SHP77 (cell line): ENCODE measurements at regions not wholly inside any gene's neighbourhood (a gene's known extent, or its start where the extent isn't known, plus 50 kb on each side); places are given as distances from the start of the nearest gene placed in this dataset.

Experiments used
- DNase-seq, 2 experiments: peaks; one replicate each; lab custom pipeline; 2025; lab: John Stamatoyannopoulos, UW

DNA sequence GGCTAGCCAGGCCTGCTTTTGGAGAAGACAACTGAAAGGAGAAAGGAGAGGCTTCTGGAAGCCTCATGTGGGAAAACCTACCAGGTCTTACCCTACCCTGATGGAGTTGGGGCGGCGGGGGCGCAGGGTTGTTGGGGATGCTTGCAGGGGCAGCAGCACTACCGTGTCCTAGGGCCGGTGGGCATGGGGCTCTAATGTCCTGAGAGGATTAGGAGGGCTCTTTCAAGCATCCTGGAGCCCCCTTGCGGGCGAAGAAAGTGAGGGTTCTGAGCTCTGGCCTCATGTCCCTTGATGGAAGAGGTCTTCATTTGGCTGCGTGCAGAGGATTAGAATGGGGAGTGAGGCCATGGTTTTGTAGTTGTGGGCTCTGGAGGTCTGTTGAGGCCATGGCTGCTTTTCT, 86.9 kb upstream of the PITX1 start:
- DNase-seq: no peak

DNA sequence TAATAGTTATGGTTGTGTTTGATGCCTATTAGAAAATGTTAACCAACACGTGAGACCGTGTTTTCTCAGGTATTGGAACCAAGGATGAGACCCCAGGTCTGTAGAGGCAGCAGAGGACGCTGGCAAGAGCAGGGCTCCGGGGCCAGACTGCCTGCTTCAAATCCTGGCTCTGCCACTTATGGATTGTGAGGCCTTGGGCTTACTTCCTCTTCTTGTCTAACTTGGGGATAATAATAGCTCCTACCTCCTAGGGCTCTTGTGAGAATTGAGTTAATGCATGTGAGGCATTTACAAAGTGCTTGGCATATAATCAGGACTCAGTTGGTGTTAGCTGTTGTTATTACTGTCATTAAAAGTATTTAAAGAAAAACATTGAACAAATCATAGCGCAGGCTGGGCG, 85.5 kb upstream of the PITX1 start:
- DNase-seq: no peak

DNA sequence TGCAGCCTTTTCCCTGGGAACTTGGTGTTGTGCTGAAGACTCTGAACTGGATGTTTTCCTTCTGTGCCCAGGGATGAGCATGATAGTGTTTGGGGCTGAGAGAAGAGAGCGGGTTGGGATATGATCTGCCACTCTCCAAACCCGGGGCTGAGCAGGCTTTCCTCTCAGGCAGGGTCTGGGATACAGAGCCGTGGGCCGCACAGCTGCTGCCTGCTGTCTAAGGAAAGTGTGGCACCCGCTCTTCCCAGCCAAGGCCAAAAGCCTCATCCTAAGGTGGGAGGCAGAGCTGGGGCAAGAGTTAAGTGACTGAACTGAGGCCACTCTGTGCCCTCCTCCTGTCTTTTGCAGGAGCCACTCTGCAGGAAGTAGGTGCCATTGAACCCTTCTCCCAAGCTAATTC, 83.6 kb upstream of the PITX1 start:
- DNase-seq: no peak

DNA sequence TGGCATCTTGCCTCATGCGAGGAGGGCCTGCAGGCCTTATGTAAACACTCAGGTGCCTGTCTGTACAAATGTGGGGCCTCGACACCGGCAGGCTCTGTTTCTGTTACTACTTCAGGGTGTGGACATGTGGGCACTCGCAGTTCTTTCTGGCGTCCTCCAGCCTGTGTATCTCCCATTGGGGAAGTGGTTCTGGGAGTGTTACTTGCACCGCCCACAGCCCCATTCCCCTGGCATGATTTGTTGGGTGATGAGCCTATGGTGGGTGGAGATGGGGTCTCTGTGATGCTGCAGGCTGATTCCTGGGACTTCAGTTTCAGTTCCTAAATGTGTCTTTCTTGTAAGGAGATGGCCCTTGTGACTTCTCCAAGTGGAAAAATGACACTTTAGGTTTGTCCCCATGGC, 82.1 kb upstream of the PITX1 start:
- DNase-seq: peak; percentile 23 to 33

DNA sequence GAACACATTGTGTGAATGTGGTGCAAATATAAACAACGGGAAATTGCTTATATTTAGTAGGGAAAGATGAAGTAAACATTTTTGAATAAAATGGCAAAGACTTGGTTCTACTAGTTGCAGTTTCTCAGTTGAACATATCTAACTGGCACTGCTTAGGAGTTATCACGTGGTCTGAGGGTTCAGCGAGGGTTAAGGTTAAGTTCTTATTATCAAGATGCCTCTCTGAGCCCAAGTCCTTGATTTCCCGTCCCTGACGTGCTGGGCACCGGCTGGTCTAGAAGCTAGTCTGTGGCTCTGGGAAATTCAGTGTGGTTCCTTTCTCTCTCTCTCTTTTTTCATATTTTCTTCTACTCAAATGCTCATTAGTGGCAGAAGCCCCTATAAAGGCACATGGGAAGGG, 81.6 kb upstream of the PITX1 start:
- no peak for DNase-seq

DNA sequence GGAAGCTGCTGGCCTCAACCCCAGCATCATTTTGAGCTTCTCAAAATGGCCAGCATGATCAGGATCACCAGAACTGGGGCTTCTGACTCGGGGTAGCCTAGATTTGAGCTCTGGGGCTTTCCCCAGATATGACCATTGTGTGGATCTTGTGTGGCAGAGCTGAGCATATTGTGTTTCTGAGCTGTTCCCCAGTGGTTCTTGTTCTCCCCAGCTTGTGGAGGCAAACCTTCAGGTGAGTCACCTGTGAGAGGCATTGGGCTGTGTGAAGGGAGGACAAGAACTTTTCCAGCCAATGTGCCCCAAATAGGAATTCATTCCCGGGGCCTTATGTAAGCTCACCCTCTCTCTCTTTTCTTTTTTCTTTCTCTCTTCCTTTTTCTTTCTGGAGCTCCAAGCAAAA, 80.7 kb upstream of the PITX1 start:
- DNase-seq: no peak

DNA sequence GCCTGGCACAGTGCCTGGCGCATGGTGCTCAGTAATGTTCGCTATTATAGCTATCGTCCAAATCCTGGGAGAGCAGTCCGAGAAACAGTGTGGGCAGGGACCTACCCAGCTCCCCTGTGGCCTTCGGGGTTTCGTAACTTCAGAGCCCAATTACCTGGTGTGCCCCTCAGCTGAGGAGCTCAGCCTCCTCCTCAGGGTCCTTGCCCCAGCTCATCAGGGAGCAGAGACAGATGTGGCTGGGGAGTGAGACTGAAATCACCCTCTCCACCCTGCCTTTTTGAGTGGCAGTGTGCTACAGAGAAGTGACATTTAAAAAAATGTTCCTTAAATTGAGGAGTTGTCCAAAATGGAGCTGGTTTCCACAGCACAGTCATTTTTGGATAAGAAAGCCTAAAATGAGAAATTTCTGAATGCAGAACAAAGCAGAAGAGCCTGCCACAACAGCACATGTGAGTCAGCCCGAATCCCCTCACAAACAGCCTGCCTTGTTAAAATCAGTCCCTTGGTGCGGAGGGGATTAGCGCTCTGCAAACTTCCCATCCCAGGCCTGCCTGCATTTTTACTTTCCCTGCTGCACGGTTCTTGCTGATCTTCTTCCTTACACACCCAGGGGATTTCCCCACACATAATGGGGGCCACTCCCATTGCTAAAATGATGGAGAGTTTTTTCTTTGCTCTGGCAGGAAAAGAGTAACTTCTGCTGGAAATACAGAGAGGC, 78.1 kb upstream of the PITX1 start:
- DNase-seq: no peak

DNA sequence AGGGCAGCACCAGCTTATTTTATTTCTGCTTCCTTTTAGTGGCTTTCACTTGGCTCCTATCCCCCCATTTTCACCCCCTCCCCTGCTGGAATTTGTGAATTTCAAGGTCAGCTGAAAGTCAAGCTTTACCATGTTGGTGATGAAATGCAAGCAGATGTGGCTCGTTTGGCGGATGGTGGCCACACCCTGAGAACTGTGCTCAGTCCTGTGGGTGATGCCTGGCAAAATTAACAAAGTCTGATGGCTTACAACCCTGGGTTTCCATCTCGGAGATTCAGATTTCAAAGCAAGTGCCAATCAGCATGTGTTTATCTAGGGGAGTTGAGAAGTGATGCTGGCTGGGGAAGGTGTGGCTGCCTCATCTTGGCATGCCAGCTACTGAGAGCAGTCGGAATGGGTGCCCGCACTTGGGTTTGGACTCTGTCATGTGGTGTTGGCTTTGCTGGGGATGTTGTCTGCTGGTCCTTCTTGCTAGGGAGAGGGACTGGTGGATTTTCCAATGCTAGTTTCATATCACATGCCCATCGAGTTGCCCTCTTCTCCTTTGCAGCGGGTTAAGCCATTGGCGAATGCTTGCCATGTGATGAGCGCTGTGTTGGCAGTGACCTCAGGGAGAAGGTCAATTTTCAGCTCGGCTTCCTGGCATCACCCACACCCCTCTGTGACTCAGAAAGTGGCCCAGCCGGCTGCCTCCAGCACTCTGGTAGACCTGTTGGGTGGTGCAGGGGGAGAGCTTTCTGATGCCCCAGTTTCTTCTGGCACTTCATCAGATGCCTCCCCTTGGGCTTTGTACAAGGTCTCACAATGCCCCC, 77.0 kb upstream of the PITX1 start:
- no peak for DNase-seq

DNA sequence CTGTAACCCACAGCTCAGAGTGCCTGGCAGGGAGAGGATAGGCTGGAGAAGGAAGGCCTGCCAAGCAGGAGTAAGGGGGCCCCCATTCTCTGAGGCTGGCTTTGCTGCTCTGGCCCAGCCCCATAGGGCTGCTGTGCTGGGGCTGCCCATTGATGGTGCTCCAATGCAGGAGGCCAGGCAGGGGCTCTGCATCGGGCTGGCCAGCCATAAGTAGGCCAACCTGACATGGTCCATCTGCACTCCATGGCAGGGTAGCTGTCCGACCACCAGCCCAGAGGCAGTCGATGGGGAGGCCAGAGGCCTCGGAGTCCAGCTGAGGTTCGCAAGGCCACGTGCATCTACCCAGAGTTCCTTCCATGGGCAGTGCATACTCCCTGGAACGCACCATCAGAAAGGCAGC, 75.0 kb upstream of the PITX1 start:
- DNase-seq: no peak

DNA sequence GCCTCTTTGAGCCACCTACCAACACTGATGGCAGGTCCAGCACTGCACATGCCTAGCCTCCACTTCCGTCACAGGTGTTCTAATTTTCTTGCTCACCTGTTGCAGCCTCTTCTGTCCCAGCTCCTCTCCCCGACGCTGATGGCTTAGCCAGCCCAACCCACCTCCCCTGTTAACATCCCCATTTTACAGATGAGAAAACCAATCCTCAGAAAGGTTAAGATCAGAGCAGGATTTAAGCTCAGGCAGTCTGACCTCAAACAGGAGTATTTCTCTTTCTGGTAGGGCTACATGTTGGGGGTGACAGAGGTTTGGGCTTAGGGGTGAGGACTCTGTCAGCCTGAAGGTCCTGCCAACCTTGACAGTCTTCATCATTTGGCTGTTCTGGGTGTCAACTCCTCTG, 74.5 kb upstream of the PITX1 start:
- no peak for DNase-seq

DNA sequence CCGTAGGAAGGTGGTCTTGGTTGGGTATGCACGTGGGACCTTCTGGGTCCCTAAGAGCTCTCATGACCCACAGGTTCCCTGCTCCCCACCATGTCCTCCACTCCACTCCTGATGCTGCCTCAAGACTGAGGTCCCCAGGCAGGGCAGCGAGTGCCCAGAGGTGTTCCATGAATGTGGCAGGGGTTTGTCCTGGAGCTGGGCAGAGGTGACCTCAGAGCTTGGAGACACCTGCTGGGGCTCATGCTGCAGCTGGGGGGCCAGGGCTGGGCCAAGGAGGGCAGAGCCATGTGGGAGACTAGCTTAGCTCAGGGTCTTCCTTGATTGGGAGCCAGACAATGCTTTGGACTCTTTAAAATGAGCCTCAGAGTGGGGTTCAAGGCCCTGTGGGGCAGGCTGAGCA, 74.0 kb upstream of the PITX1 start:
- no peak for DNase-seq

DNA sequence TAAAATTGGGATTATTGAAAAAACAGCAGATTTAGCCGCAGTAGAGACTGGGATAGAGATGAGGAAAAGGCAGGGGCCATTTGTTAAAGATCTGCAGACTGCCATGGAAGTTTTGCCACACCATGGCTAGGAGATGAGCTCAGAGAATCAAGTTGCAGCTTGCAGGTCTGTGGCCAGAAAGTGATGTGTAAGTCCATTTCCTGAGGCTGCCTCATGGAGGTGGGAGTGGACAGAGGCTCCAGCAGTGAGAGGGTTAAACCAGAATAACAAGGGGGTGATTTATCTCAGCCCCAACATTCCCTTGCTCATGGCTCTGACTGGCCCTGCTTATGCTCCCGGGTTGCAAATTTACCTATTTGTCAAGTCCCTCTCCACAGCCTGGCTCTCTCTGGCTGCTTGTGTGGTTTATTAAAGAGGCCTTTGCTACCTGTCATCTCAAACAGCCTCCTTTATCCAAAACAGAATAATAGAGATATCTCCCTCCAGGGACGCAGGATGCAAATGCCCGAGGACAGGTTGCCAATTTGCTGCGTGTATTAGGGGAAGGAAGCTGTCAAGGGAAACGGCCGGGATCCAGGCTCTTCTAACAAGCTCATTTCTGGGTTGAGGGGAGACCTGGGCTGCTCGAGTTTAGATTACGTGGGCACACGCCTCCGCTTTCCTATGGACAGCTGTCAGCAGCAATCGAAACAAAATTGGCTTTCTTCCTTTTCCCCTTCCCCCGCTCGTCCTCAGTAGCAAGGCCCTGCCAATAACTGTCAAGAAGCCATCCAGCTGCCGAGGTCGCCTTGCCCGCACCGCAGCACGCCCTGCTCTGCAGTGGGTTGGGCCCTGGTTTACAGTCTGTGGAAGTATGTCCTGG, 72.8 kb upstream of the PITX1 start:
- no peak for DNase-seq

DNA sequence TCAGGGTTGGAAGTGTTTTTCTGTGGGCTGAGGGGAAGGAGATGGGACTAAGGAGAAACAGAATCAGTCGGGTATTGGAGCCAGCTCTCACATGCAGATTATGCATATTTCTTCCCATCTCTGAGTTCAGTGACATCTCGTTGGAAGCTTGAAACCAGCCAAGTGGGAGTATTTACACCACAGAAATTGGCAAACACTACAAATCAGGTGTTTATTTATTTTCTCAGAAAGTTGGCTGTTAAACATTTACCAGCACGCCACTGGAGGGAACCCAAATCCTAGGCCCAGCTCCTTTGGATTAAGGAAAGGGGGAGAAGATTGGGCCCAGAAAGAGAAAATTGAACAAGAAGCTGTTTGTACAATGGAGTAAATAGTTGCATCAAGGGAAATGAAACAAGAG, 72.1 kb upstream of the PITX1 start:
- no peak for DNase-seq

DNA sequence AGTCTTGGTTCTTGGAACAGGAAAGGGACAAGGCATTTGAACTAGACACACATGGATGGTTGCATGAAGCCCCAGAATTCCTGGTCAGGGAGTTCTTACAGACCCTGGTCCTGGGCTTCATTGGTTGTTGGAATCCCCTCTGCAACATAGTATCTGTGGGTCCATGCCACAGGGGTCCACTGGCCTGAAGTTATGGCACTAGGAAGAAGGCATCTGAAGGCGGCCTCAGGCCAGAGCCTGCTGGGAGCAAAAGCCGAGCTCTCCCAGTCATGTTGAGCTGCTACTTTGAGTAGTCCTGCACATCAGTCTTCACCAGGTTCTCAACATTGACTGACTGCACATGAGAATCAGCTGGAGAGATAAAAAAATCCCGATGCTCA, 71.1 kb upstream of the PITX1 start:
- DNase-seq: no peak

DNA sequence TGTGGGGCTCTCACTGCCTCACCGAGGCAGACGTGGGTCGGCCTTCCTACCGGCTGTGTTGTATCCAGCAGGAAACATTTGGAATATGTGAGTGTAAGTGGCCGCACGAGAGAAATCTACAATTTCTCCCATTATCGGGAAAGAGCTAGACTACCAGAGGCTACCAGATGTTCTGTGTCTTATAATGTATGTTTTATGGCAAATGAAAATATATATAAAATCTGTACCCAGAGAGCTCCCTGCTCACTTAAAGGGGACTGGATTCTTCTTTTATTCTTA, 69.5 kb upstream of the PITX1 start:
- DNase-seq: no peak

DNA sequence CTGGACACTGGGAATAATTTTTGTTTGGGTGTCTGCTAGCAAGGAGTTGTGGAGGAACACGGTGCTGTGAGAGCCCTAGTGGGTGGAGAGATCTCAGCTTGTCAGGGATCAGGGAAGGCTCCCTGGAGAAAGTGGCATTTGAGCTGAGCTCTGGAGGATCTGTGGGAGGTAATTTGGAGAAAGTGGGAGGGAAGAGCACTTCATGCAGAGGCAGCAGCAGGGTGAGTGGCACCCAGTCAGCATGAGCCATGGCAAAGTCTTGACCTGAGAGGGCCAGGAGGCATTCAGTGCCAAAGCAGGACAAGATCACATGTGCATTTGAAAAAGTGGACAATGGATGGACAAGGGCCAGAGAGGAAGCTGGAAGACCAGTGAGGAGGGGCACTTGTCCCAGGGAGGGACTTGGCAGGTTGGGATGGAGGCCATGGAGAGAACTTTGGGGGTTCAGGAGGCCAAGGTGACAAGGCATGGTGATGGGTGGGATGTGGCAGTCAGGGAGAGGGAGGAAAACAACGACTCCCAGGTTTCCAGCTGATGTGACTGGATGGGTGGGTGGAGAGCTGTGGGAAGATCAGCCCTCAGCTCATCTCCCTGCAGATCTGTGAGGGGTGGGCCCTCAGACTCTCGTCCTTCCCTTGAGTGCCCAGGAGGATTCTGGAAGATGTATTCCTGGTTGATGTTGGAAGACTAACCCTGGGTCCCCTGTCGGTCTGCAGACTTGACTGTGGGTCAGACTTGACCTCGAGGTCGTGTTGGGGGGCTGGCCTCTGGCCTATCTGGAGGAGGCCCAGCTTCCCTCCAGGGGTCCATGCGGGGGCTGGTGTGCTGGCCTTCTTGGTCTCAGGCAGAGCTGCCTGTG, 68.9 kb upstream of the PITX1 start:
- DNase-seq: no peak

DNA sequence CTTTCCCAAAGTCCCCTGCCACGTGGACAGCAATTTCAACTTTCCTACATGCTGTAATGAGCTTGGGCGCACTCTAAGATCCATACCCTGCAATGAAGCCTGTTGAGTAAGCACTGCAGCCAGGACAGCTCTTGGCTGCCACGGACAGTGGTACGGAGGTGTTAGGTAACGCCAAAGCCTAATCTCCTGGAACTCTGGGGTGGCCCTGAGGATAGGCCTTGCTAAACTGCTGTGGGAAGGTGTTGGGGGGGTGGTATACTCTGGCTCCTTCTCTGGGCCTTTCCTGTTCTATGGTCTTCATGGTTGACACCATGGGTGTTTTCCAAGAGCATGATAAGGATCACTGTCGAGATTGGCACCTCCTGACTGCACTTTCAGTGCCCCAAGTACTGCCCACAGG, 66.4 kb upstream of the PITX1 start:
- no peak for DNase-seq

DNA sequence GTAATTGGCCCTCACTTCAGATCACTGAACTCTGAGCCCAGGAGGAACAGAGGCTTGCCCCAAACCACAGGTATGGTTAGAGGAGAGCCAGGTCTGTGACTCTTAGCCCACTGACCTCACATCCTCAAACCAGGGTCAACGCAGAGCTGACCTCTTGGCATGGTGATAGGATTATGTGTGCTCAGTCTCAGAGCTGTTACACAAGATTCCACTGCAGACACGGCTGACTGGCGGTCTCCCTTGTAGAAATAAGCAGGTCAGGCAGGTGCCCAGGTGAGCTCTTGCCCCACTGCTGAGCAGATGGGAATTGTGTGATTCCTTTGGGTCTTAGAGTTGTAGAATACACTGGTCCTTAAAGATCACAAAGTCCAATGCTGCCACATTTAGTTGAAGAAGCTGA, 66.0 kb upstream of the PITX1 start:
- DNase-seq: no peak

DNA sequence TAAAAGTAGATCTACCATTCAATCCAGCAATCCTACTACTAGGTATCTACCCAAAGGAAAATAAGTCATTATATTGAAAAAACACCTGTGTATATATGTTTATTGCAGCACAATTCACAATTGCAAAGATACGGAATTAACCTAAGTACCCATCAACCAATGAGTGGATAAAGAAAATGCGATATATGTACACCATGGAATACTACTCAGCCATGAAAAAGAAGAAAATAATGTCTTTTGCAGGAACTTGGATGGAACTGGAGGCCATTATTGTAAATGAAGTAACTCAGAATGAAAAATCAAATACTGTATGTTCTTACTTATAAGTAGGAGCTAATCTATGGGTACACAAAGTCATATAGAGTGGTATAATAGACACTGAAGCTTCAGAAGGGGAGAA, 63.4 kb upstream of the PITX1 start:
- DNase-seq: no peak

DNA sequence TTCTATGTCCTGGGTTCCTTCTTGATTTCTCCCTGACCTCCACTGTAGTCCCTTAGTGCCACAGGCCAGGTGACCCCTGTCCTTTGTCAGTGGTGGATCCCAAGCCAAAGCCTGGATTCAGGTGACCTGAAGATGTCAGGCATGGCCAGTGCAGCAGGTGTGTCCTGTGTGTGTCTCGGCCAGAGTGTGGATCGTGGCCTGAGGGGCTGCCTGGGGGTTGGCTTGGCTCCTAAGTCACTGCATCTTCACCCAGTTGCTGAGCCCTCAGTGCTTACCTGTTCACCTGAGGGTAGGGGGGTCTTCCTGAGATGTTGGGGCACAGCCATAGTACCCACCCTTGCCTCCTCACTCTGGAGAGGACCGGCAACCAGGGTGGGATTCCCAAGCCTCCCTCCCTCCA, 61.8 kb upstream of the PITX1 start:
- DNase-seq: no peak

DNA sequence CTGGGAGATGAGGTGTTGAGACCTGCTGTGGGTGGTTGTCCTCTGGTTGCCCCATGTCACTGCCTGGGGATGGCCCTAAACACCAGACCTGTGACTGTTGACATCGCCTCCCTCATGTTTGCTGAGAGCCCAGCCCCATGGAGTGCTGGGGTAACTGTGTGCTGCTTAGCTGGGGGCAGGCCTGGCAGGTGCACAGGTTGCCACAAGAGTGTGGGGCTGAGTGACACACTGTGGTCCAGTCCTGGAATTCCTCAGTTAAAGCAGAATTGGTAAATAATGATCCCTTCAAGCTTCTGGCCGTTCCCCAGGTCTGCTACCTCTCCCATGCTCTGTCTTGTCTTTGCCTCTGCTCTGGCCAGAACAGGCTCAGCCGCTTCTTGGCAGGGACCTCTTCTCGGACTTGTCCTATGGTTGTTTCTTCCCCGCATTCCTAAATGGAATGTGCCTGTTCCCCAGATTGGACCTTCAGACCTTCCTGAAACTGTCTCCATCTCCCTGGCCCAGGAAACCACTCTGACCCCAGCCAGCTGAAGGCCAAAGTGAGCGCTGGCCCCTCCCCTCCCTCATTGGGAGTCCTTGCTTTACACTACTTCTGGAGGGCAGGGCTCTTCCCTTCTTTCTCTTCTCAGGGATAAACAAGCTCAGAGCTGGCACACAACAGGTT, 61.2 kb upstream of the PITX1 start:
- DNase-seq: no peak
